Neuronal stem cell (in vitro differentiated cells): ENCODE measurements at regions not wholly inside any gene's neighbourhood (a gene's known extent, or its start where the extent isn't known, plus 50 kb on each side); places are given as distances from the start of the nearest gene placed in this dataset.
"Not testable (repeated sequence)": the region's sequence is repeated elsewhere in the genome, so short reads cannot be mapped to it uniquely, and the experiment has no call there.

Experiments used
- DNase-seq: peaks from one replicate; pipeline ENCODE4 v3.0.0-alpha.2; 2013; ENCODE audit warnings: low spot score
- H2AFZ ChIP-seq: one replicate; pipeline ENCODE4 v1.6.1; 2013; ENCODE audit warnings: mild to moderate bottlenecking, low read length, inconsistent platforms
- H2AK5ac ChIP-seq: 2 replicates; pipeline ENCODE4 v1.6.1; 2013; ENCODE audit warnings: low read depth, mild to moderate bottlenecking, inconsistent platforms, low read length, moderate library complexity, mixed read lengths
- H2BK120ac ChIP-seq: 2 replicates; pipeline ENCODE4 v1.6.1; 2013; ENCODE audit warnings: low read depth, mild to moderate bottlenecking, inconsistent platforms, low read length, moderate library complexity, mixed read lengths
- H2BK12ac ChIP-seq: one replicate; pipeline ENCODE4 v1.6.1; 2013; ENCODE audit warnings: low read length, inconsistent platforms
- H2BK15ac ChIP-seq: 2 replicates; pipeline ENCODE4 v1.6.1; 2013; ENCODE audit warnings: mild to moderate bottlenecking, low read length, inconsistent platforms, mixed read lengths
- H2BK5ac ChIP-seq: one replicate; pipeline ENCODE4 v1.6.1; 2013; ENCODE audit warnings: inconsistent platforms, mild to moderate bottlenecking, low read length, moderate library complexity
- H3K14ac ChIP-seq: one replicate; pipeline ENCODE4 v1.6.1; 2013; ENCODE audit warnings: low read length, inconsistent platforms
- H3K18ac ChIP-seq: 2 replicates; pipeline ENCODE4 v1.6.1; 2013; ENCODE audit warnings: low read length, inconsistent platforms
- H3K23ac ChIP-seq: 2 replicates; pipeline ENCODE4 v1.6.1; 2013; ENCODE audit warnings: low read depth, mild to moderate bottlenecking, mixed read lengths, low read length, inconsistent platforms; ENCODE audit not compliant: poor library complexity
- H3K27ac ChIP-seq: replicated peaks from 3 replicates; pipeline ENCODE4 v1.5.1; 2013; ENCODE audit warnings: low read length, inconsistent platforms
- H3K27me3 ChIP-seq, 3 experiments: 2 replicates each; pipeline ENCODE4 v1.6.1; 2013; ENCODE audit warnings: low read length in 3 of 3, mild to moderate bottlenecking in 2 of 3, inconsistent platforms in 1 of 3, low read depth in 1 of 3, mixed read lengths in 1 of 3, moderate library complexity in 1 of 3; ENCODE audit not compliant: control insufficient read depth in 3 of 3, insufficient read depth in 3 of 3
- H3K36me3 ChIP-seq, 2 donors: replicated peaks in 1 of 2; 2 replicates each; pipeline ENCODE4 v1.6.1; 2013; ENCODE audit warnings: low read length in 2 of 2; ENCODE audit not compliant: control insufficient read depth in 2 of 2, insufficient read depth in 2 of 2
- H3K4ac ChIP-seq: 2 replicates; pipeline ENCODE4 v1.6.1; 2013; ENCODE audit warnings: inconsistent platforms, mild to moderate bottlenecking, low read length, moderate library complexity
- H3K4me1 ChIP-seq, 2 donors: 1 replicate in 1 of 2; 2 replicates in 1 of 2; pipeline ENCODE4 v1.6.1; 2013; ENCODE audit warnings: low read length in 2 of 2, low read depth in 1 of 2; ENCODE audit not compliant: control insufficient read depth in 2 of 2, insufficient read depth in 1 of 2
- H3K4me2 ChIP-seq: one replicate; pipeline ENCODE4 v1.6.1; 2013; ENCODE audit warnings: mild to moderate bottlenecking, low read length, inconsistent platforms; ENCODE audit not compliant: insufficient read depth, poor library complexity, severe bottlenecking
- H3K4me3 ChIP-seq, 2 donors: 2 replicates each; pipeline ENCODE4 v1.5.1; 2013; ENCODE audit warnings: low read length in 2 of 2, mild to moderate bottlenecking in 2 of 2, inconsistent platforms in 1 of 2, moderate library complexity in 1 of 2
- H3K79me1 ChIP-seq: one replicate; pipeline ENCODE4 v1.6.1; 2013; ENCODE audit warnings: low read depth, mild to moderate bottlenecking, inconsistent platforms, low read length, moderate library complexity
- H3K9ac ChIP-seq: one replicate; pipeline ENCODE4 v1.6.1; 2013; ENCODE audit warnings: mild to moderate bottlenecking, low read depth, low read length, inconsistent platforms; ENCODE audit not compliant: poor library complexity
- H3K9me3 ChIP-seq, 2 donors: replicated peaks in 1 of 2; 2 replicates each; pipeline versions ENCODE3 to v1.6.1; 2013; ENCODE audit warnings: low read length in 2 of 2, mild to moderate bottlenecking in 2 of 2, inconsistent platforms in 1 of 2, low read depth in 1 of 2, mixed read lengths in 1 of 2, moderate library complexity in 1 of 2; ENCODE audit not compliant: control insufficient read depth in 2 of 2, insufficient read depth in 1 of 2
- H4K8ac ChIP-seq: one replicate; pipeline ENCODE4 v1.6.1; 2013; ENCODE audit warnings: low read depth, mild to moderate bottlenecking, inconsistent platforms, low read length, moderate library complexity
- H4K91ac ChIP-seq: one replicate; pipeline ENCODE4 v1.6.1; 2013; ENCODE audit warnings: low read length, low read depth, mild to moderate bottlenecking, inconsistent platforms; ENCODE audit not compliant: poor library complexity
- WGBS, 2 donors: extraction: QIAGEN DNeasy Blood & Tissue Kit; methylation state at CpG; one replicate each; pipeline ENCODE4 v1.1.7; 2013; ENCODE audit warnings: missing lambda C conversion rate in 2 of 2, mixed read lengths in 1 of 2; ENCODE audit not compliant: insufficient read length in 2 of 2, insufficient replicate concordance in 1 of 2; ENCODE audit errors: extremely low coverage in 2 of 2; 5-methylcytosine and 5-hydroxymethylcytosine counted together

GRCh38 chr11:67906969-67907368 lies 96.9 kb downstream of the UNC93B1 start:
- not testable (repeated sequence) for H3K27me3 ChIP-seq, H3K4me1 ChIP-seq, H2BK120ac ChIP-seq, H3K18ac ChIP-seq, H4K91ac ChIP-seq, DNase-seq, H2BK12ac ChIP-seq, H3K23ac ChIP-seq, H2AFZ ChIP-seq, H3K36me3 ChIP-seq, H2AK5ac ChIP-seq, H3K4me2 ChIP-seq, H3K79me1 ChIP-seq, H3K4ac ChIP-seq, H2BK15ac ChIP-seq, H3K9ac ChIP-seq, H3K14ac ChIP-seq, H3K4me3 ChIP-seq, H3K9me3 ChIP-seq, H4K8ac ChIP-seq, H3K27ac ChIP-seq, H2BK5ac ChIP-seq
- no CpG with 5 or more reads among the region's 1 CpG for WGBS, 2 donors

GRCh38 chr11:67899462-67899861 lies 104.4 kb downstream of the UNC93B1 start:
- H3K9ac ChIP-seq, H2AK5ac ChIP-seq, H3K79me1 ChIP-seq, H3K4me3 ChIP-seq, H2AFZ ChIP-seq, H4K8ac ChIP-seq, H3K27me3 ChIP-seq, H2BK5ac ChIP-seq, H3K9me3 ChIP-seq, H3K4me2 ChIP-seq, H3K4ac ChIP-seq, H2BK12ac ChIP-seq, H3K23ac ChIP-seq, H3K14ac ChIP-seq, H3K18ac ChIP-seq, H2BK15ac ChIP-seq, H3K27ac ChIP-seq, H3K36me3 ChIP-seq, H4K91ac ChIP-seq, DNase-seq, H3K4me1 ChIP-seq, H2BK120ac ChIP-seq: not testable (repeated sequence)
- no CpG with 5 or more reads among the region's 2 CpGs for WGBS, 2 donors

GRCh38 chr11:67893487-67893886 lies 110.4 kb downstream of the UNC93B1 start:
- no CpG with 5 or more reads among the region's 1 CpG for WGBS, 2 donors
- H3K9me3 ChIP-seq, H2AFZ ChIP-seq, H2AK5ac ChIP-seq, H3K79me1 ChIP-seq, H2BK120ac ChIP-seq, H4K91ac ChIP-seq, H3K14ac ChIP-seq, H3K4me1 ChIP-seq, H3K18ac ChIP-seq, H3K27ac ChIP-seq, H3K4me2 ChIP-seq, H2BK5ac ChIP-seq, H3K4me3 ChIP-seq, H2BK12ac ChIP-seq, H3K23ac ChIP-seq, H3K4ac ChIP-seq, H2BK15ac ChIP-seq, DNase-seq, H3K27me3 ChIP-seq, H3K9ac ChIP-seq, H3K36me3 ChIP-seq, H4K8ac ChIP-seq: not testable (repeated sequence)

- H3K27ac ChIP-seq = not testable (repeated sequence)
Observed at GRCh38 chr11:67889646-67890045, 114.3 kb downstream of the UNC93B1 start.

More at GRCh38 chr11:67889646-67890045, 114.3 kb downstream of the UNC93B1 start:
- H3K79me1 ChIP-seq, H2BK5ac ChIP-seq, H2BK12ac ChIP-seq, H3K4me3 ChIP-seq, H2AFZ ChIP-seq, H3K4me2 ChIP-seq, H3K4ac ChIP-seq, H2AK5ac ChIP-seq, DNase-seq, H4K91ac ChIP-seq, H3K23ac ChIP-seq, H3K36me3 ChIP-seq, H2BK120ac ChIP-seq, H3K9me3 ChIP-seq, H4K8ac ChIP-seq, H2BK15ac ChIP-seq, H3K9ac ChIP-seq, H3K14ac ChIP-seq, H3K4me1 ChIP-seq, H3K27me3 ChIP-seq, H3K18ac ChIP-seq: not testable (repeated sequence)
- WGBS, 2 donors = no CpG with 5 or more reads among the region's 4 CpGs
